ENCODE measurements at regions not wholly inside any gene's neighbourhood (a gene's known extent, or its start where the extent isn't known, plus 50 kb on each side); places are given as distances from the start of the nearest gene placed in this dataset.

DNA sequence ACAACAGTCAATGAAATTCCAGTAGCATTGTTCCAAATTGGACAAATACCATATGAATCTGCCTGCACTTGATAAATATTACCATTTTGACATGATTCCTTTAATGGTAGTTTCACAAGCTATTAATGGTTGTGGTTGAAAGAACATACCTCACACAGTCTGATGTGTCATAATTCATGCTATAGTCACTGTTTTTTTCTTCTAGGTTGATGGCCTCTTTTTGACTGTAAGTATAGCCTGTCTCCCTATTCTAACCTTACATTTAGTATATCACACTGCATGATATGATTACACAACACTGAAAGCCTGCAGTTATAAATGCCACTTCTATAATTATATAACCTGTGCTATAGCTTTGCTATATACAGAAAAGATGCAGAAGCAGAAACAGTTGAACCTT lies 834.1 kb downstream of the NSUN3 start:
- DNase-seq: no peak

DNA sequence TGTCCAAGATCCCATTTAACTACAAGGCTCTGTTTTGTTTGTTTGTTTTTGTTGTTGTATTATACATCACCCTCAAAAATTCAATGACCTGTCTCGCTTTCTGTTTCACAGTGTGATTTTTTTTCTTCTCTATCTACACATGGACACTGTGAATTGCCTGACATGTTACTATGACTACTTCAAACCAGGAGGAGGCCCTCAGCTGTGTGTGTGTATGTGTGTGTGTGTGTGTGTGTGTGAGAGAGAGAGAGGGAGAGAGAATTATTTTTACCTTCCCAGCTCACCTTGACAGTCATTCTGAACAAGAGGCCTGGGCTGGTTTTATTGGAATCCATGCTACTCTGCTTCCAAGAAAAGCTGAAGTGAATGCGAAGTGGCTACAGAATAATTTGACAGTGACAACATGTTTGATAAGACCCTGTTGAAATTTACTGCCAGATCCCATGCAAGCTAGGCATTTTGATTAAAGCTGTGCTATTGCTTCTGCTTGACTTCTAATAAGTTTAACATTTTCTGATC lies 841.4 kb downstream of the NSUN3 start:
- DNase-seq: no peak

DNA sequence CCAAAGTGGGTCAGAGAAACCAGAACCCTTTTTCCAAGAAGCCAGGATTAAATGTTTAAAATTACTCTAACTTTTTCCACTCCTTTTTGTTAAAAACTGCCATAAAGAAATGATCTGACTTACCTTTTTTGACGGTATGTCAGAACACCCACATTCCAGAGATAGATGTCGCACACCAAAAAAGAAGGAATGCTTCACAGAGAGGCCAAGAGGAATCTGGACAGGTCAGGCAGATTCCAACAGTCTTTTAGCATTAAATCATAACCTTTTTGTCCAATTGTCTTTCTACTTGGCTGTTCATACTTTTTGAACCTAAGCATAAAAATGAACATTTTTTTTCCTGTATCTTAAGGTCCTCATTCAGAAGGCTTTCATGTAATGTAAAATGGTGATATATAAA lies 846.9 kb downstream of the NSUN3 start:
- DNase-seq: no peak

DNA sequence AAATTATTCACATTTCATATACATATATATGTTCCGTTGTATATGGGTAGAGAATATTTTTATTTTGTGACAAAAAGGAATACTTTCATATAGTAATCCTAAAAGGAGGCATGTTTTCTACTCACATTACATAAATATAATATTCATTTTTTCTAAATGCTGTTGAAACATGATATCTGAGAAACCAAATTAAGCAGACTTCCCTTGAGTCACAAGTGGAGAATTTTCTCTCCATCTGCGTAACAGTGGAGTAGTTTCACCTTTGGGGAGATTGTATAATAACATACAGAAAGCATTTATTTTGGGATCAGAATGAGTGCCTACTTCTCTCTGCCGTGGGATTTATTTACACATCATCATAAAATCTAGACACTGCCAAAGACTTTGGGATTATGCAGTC lies 849.8 kb downstream of the NSUN3 start:
- no peak for DNase-seq

DNA sequence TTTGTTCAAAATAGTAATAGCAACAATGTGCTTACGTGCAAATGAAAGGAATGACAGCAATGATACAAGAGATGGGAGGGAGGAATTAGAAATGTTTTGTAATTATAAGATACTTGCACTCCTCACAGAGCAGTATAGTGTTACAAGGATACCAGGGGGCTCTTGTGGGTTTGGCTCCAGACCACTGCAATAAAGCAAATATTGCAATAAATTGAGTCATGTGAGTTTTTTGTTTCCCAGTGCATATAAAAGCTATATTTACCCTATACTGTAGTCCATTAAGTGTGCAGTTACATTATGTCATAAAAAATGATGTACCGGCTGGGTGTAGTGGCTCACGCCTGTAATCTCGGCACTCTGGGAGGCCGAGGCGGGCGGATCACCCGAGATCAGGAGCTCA lies 864.3 kb downstream of the NSUN3 start:
- DNase-seq: no peak

DNA sequence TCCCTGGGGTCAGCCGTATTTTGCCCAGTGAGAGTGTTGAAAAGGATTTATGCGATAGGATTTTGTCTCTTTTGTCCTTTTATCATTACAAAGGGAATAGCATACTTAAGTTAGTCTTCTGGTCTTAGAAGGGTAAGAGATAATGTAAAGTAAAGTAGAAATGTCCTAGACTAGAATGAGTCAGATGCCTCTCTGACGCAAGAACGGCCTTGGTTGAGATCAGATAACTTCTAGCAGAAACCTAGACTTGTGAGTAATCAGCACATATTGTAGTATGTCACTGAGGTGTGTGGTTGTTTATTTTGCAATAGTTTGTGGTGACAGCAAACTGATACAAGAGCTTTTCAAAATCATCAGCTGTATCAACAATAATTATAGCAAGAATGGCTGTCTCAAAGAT lies 866.1 kb downstream of the NSUN3 start:
- no peak for DNase-seq

DNA sequence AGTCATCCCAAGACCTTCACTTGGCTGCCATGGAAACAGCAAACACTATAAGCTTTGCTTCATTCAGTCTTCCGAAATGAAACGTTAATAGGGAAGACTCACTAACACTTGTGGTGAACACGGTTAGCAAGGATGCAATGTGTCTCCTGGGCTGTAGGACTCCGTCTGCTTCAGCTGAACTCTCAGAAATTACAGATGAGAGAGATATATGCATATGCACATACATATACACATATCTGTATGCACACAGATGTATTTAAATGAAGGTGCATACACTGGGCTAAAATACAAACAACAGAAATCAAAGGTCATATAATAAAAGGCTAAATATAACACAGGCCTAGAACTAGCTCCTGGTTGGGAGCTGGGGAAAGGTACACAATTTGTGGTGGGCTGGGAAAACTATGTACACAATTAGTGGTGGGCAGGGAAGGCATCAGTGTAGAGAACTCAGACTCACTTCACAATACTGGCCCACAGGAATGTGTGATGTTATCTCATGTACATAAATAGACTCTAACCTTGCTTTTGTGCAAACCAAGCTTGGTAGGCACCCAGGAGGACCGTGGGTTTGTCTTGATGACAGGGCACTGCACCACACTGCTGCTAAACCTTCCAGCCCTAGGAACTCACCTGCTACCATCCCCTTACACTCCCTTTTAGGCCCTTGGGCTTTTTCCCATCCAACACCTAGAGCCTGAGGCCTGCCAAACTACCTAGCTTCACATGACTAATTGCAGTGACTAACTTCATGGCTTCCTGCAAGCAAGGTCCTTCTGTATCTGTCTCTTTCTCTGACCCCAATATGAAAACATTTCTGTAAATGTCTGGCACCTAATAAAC lies 873.1 kb downstream of the NSUN3 start:
- DNase-seq: no peak

DNA sequence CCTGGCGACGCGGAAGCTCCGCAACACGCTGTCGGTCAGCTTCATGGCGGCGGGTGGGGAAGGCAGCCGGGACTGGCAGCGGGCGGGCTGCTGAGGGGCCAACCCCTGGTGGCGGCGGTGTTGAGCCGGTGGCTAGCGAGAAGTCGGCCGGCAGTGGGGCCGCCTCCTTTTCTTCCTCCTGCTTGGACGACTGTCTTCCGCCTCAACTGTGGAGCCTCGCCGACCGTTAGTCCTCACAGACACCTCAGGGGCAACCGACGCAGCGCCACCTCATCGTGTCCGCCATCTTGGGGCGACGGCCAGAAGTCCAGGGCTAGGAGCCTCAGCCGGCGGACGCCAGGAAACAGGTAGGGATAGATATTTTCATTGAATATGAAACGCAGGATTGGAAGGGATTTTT lies 875.1 kb downstream of the NSUN3 start:
- no peak for DNase-seq

DNA sequence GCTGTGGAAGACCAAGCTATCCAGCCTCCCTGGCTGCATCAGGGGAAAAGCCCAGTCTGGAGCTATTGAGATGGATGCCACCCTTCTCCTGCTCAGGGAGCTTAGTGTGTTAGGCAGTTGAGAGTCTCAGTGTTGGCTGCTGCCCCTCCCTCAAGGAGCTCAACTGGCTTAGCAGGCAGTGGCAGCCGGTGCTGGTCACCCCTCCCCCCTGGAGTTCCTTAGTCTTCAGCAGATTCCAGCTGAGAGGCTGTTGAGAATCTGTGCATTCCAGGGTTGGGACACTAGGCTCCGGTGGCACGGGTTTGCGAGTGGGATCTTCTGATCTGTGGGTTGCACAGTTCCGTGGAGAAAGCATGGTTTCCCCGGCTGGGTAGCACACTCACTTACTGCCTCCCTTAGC lies 883.8 kb downstream of the NSUN3 start:
- DNase-seq: no peak

DNA sequence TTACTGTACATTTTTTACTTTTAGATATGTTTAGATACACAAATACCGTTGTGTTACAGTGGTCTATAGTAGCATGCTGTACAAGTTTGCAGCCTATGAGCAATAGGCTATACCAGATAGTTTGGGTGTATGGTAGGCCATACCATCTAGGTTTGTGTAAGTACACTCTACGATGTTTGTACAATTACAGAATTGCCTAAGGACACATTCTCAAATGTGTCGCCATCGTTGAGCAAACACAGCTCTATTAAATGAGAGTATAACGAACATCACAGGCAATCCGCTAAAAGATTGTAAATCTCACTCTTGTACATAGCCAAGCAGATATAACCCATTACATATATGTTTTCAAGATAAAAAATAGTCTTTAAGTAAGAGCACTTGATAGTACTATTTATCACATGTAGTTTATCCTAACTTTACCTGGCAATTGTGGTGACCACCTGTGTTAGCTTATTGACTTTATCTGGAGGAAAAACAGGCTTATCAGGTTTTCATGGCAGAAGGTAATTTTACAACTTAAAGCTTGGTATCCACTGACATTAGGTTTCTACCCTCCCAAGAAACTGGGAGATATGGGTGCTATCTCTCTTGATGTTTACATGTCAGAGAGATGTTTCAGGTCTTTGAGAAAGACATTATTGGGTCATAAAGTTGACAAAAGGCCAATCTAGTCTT lies 898.7 kb downstream of the NSUN3 start:
- DNase-seq: no peak

DNA sequence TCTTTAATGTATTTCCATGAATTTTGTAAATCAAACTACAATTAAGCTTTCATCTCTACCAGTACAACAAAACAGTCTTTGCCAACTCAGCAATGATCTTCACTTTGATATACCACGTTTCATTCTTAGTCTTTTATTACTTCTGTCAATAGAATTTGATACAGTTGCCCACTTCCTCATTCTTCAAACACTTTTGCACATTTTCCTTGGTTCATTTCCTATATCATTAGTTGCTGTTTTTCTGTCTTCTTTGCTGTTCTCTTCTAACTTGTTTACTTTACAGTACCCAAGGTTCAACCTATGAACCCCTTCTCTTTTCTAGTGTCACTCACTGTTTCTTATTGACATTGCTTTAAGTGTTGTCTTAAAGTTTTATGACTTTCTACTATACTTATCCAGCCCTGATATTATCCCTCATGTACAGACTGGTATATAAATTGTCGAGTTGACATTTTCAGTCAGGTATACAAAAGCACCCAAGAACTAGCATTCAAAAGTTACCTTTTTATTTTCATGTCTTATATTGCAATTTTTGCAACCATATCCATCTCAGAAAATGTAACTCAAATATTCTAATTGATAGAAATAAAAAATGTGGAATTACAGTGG lies 903.1 kb downstream of the NSUN3 start:
- no peak for DNase-seq

DNA sequence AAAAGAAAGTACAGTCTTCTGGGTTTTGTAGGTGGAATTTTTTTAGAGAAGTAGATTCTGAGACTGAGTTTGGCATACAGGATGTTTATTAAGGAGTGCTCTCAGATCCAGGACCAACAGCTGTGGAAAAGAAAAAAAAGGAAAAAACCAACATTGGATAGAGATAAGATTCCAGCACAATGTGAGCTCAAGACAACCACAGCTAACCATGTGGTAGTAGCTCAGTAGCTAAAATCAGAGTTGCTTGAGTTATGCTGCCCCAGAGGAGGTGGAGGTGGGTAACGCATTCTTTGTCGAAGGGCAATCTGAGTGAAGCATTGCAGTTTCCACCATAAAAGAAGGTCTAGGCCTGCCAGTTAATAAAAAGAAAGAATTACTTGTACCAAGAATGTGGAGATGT lies 904.3 kb downstream of the NSUN3 start:
- no peak for DNase-seq

DNA sequence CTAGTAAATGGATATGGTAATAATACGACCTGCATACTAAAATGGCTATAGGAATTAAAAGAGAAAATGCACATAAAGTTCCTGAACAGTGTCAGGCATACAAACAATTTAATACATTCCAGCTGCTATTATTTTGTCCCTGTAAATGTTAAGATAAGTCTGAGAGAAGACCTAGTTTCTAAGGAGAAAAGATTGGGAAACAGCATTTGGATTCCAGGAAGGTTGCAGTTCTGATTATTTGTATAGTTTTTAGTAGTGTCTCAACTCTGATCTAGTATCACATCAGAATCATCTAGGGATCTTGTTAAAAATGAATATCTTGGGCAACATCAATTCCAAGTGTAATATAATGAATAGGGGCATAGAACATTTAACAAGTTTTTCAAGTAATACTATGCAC lies 905.7 kb downstream of the NSUN3 start:
- DNase-seq: no peak

DNA sequence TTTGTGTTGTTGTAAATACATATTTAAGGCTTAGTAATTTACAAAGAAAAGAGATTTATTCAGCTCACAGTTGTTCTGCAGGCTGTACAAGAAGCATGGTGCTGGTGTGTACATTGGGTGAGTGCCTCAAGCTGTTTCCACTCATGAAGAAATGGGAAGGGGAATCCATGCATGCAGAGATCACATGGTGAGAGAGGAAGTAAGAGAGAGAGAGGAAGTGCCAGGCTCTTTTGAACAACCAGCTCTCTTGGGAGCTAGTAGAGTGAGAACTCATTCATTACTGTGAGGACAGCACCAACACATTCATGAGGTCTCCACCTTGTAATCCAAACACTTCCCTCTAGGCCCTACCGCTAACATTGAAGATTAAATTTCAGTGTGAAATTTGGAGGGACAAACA lies 909.2 kb downstream of the NSUN3 start:
- DNase-seq: no peak

DNA sequence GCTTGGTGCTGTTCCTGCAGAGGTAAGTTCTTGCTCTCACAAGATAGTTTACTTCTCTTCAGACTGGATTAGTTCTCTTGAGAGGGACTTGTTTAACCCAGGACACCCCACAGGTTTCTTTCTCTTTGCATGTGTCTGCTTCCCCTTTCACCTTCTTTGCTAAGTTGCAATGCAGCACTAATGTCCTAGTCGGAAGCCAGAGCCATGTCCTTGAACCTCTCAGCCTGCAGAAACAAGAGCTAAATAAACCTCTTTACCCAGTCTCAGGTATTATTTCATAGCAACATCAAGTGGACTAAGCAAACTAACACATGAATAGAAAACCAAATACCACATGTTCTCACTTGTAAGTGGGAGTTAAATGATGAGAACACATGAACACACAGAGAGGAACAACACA lies 915.2 kb downstream of the NSUN3 start:
- no peak for DNase-seq

DNA sequence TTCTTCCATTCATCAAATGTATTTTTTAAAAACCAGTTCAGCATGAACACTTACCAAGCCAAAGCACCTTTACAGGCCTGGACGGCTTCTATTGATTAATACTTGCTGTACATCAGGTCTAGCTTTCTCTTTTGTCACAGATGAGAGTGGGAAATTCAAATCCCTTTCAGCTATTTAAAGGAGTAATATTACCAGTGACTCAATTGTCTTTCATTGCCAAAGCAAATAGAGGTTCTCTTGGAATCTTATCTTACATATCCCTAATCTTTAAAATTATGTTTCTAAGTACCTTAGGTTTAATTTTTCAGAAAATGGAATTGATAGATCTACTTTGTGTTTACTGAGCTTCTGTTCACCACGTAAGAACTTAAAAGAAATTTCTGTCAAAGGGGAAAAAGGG lies 922.9 kb downstream of the NSUN3 start:
- no peak for DNase-seq

DNA sequence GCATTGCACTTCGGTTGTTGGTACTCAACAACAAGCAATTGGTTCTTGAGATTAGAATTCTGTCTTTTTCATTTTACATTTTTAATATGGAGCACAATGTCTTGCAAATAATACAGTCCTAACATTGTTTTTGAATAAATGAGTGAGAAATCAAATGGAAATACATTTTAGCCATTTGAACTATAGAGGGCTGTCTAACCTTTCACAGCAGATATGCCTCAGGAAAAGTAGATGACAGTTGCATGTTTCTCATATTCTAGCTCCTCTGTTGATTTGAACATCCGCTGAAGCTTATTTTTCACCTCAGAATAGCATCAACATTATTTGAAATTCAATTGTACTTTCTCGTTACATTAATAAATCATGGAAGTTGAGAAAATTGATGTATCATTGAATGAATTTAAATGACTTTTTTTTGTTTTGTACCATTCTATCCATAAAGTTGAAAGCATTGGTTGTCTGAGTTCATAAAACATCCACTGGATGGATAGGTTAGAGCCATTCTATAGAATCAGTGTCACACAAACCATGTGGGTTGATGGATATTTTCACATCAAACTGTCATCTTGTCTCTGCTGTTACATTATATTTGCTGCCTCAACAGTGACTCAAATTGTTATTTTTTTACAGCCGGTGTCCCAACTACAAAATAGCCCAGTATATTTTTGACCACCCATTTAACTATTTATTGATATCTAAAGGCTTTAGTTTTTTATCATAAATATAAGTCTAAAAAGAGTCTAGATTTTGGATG lies 928.3 kb downstream of the NSUN3 start:
- no peak for DNase-seq

DNA sequence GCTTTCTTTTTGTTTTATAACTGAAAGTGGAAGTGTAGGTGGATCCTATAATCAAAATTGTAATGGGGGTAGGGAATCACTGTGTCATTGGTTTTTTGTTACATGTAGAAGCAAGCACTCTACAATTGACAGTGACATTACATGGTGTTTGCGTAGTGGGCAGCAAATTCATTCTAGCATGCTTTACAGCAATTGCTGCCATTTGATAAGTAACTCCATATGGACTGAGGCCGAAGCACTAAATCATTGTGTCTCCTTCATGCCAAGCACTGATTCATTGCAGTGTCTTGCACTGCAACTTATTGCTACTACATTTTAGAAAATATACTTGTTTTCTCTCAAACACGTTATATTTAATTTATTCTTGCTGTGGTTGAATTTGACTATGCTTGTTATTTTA lies 933.9 kb downstream of the NSUN3 start:
- no peak for DNase-seq

DNA sequence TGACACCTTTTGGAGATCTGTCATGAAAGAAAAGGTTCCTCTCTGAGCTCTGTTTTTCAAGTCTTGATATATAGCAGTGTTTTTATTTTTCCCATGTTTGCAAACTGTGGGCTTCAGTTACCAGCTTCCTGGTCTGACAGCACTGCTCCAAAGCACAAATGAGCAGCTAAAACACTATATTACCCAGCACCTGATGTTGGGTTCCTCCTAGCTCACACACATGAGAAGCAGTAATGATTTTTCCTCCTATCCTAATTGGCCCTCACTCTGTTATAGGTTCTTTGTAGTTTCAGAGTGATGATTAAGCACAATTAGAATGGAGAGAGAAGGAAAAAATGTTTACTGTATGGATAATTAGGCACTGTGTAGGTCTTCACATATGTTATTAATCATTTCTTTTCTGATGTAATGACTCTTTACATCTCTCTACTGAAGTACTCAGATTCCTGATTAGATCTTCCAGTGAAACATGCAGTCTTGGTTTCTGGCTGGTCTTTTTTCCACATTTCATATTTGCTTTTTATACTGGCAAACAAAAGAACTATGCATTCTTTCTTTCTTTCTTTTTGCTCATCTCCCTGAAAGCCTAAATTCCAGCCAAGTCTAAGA lies 939.7 kb downstream of the NSUN3 start:
- no peak for DNase-seq

DNA sequence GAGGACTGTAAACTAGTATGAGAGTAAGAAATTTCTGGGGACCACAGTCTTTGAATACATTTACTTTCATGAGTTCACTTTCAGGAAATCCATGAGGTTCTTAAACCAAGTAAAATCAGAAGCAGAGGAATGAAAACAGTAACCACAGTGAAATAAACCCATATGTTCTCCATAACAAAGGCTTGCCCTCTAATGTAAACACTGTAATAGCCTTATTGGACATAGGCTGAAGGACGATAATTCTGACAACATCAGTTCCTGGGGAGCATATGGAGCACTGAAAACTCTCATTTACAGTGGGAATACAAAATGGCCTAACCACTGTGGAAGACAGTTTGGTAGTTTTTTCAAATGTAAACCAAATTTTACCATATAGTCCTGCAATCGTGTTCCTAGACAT lies 965.8 kb downstream of the NSUN3 start:
- no peak for DNase-seq

DNA sequence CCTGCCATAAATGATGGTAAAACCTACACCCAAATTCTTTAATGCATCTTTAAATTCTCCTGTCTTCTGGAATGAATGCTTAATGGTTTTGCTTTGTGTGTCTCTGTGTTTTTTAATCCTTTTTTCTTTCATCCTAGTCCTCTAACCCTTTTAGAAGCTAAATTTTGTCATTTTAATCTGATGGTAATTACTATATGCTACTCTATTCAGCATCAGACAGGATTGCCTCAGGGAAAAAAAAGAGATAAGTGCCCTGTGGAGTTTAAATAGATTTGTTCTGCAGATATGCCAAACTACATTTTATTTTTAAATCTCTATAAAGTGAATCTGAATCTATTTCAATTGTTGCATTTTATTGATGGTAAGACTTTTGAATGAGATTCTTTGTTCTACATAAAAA lies 966.8 kb downstream of the NSUN3 start:
- no peak for DNase-seq

DNA sequence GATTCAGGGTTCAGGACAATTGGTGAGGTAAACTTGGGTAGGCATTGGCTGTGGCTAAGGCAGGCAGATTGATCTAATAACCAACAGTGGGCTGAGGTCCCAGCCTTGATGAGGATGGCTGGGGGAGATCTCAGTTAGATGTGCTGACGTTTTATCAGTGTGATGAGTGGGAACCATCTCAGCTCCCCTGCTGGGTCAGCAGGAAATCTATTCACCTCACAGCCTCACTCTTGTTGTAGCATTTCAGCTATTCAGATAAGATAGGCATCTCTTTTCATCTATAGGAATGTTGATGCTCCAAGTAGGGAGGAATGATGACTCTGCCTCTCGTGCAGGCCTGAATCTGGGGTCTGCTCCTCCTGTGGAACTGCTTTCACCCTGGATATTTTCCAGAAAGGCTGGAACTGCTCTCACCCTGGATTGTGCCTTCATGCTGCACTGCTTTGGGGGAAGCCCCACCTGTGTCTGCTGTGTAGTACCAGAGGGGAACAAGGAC lies 973.7 kb downstream of the NSUN3 start:
- no peak for DNase-seq

DNA sequence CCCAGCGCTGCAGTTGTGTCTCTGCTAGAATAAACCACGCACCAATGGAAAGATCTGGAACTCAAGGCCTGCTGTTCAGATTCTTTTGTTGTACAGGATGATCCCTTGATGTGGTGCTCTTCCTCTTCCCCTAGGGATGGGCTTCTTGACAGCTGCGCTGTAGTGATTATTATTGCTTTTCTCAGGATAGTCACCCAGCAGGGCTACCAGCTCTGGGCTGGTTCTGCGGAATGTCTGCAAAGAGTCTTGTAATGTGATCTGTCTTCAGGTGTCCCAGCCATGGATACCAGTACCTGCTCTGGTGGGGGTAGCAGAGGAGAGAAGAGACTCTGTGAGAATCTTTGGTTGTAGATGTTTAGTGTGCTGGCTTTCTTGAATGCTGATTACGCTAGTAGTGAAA lies 974.2 kb downstream of the NSUN3 start:
- DNase-seq: no peak

Data from activated CD4-positive, alpha-beta T cell treated with anti-CD3 and anti-CD28 coated beads for 1 hour (primary cell).